HG03025 (cell line): ENCODE measurements at regions not wholly inside any gene's neighbourhood (a gene's known extent, or its start where the extent isn't known, plus 50 kb on each side); places are given as distances from the start of the nearest gene placed in this dataset.

Source experiments
- ATAC-seq: cut with Tn5 transposase; IDR thresholded peaks from one replicate; pipeline ENCODE4 v1.9.1; 2021; ENCODE audit warnings: mild to moderate bottlenecking, moderate library complexity; ENCODE audit not compliant: unreplicated experiment, low FRiP score

DNA sequence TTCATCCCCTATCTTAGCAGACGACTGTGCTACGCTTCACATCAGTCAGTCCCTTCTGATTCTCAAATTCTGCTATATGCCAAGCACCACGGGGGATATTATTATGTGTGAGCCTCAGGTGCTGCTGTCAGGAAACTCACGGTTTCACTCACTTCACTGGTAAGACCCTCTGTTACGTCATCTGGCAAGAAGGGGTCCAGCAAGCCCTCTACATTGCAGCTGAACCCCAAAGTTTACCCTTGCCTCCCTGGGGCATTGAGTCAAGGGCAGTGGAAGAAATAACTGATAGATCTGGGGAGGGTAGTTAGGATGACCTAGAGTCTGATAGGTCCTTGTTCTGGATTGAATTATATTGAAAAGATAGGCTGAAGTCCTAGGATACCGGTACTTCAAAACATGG lies 237.4 kb downstream of the RRAGC start:
- no peak for ATAC-seq

DNA sequence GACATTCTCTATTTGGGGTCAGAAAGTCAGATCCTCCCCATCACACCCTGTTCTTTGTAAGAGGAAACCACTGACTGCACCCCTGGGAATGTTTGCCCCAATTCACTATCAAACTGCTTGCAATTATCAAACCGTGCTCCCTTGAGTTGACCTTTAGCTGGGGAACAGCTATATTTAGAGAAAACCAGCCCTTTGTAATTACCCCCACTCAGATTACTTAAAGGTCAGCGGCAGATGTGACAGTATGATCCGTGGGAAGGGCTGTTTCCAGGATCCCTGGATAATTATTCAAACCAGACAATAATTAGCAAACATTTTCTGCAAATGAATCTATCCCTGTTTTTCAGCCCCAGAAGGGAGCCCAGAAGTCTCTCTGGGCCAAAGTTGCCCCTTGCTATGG lies 242.7 kb downstream of the RRAGC start:
- no peak for ATAC-seq

DNA sequence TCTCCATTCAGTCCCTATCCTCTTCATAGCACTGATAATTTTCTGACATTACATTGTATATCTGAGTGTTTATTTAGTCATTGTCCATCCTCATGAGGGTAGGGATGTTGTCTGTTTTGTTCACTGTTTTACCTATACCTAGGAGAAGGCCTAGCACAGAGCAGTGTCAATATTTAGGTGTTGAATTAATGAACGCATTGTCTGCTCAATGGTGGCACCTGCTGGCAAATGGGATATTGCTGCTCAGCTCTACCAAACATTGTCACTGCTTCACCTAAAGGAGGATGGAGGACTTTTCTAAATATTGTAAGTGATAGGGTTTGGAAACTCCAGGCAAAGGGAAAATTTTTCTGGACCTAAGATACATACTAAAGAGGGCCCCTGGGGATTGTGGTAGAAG lies 243.9 kb downstream of the RRAGC start:
- ATAC-seq: no peak

DNA sequence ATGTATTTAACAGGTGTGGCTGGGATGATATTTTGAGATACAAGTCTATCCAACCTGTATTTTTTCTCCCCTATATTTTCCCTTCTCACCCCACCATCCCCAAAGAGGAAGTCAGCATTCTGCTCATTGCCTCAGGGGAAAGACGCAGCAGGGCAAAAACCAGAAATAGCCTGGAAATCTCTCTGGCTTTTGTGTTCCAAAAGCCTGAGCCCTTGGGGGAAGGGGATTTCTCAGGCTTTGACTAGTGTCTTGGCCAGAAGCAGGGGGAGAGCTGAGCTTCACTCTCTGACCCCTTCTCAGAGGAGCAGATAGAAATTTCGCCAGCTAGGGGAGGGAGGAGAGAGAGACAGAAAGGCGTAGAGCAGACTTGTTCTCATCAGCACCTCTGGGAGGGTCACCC lies 244.7 kb downstream of the RRAGC start:
- no peak for ATAC-seq

DNA sequence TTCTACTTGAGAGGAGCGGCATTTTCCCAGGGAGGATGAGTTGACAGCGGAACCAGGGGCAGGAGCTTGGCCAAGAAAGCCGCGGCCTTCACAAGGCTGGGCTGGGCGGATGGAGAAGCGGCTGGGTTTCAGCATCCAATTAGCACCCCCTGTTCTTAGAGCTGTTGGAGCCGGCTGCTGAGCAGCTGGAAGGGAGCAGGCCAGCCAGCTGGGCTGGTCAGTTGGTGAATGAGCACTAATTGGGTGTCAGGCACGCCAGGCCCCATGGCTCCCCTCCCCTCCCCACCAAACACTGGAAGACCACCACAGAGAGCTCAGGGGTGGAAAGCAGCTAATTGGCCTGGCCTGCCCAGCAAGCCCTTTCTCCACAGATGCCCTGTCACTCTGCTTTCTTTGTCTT lies 245.6 kb downstream of the RRAGC start:
- ATAC-seq: no peak

DNA sequence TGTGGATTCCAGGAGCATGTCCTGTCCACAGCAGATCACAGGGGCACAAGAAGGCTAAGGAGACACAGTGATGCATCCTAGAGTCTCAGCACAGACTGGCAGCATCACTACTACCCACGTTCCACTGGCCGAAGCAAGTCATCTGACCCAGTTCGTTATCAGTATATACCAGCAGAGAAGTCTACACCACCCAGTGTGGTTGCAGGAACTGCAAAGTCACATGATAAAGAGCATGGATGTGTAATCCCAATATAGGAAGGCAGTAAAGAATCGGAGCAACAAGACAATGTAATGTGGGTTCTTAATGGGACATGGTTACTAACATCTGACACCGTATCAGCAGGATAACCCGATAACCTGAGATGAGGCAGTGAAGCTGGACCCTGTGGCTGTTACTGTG lies 246.6 kb downstream of the RRAGC start:
- no peak for ATAC-seq

DNA sequence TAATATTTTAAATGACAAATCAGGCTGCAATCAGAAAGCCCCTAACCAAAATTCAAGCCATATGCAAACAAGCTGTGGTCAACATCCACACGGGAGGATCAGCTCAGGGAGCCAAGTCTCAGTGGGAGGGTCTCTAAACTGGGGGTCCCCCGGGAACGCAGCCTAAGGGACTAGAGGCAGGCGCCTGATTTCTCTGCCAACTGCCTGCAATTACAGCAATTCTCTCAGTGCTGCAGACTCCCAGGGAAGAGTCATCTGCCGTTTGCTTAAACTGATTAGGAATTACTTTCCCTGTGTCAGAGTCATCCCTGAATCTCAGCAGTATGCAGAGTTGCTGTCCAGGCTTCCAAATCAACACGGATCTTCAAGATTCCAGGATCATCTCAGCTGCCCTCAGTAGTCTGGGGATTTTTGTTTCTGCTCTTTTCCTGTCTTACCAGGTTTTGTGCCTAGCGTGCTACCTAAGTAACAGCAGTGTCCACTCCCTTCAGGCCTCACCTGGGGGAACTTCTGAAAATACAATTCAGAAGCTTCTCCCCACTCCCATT lies 247.8 kb downstream of the RRAGC start:
- ATAC-seq: no peak

DNA sequence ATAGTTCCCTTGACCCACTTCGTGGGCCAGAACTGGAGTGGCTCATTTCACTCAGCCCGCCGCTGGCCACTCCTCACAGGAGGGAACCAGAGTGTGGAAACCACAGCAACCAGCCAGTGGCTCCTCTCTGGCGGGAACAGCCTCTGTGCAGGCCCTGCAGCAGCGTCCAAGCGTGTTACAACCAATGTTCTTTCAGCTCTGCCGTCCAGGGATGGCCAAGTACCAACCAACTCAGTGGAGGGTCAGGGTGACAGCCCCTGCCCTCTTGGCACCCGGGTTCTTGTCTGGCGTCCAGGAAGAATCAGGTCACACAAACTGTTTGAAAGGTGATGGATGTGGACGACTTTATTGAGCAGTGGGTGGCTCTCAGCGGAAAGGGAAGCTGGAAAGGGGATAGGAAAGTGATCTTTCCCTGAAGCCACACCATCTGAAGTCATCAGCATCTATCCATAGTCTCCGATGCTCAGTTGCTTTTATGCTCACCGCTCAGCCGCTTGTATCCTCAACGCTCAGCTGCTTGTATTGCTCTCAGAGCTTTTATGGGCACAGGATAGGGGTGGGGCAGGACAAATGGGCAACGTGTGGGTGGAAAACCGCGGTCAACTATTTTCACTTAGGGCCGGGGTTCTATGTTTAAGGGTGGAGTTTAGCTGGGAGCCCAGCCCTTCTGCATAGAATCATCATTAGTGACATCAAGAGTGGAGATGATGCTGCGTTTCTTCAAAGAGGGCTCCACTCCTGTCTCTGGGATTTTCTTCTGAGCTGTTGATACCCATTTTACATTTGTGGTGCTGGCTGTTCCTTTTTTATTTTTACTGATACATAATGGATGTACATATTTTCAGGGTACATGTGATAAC lies 250.2 kb downstream of the RRAGC start:
- no peak for ATAC-seq

DNA sequence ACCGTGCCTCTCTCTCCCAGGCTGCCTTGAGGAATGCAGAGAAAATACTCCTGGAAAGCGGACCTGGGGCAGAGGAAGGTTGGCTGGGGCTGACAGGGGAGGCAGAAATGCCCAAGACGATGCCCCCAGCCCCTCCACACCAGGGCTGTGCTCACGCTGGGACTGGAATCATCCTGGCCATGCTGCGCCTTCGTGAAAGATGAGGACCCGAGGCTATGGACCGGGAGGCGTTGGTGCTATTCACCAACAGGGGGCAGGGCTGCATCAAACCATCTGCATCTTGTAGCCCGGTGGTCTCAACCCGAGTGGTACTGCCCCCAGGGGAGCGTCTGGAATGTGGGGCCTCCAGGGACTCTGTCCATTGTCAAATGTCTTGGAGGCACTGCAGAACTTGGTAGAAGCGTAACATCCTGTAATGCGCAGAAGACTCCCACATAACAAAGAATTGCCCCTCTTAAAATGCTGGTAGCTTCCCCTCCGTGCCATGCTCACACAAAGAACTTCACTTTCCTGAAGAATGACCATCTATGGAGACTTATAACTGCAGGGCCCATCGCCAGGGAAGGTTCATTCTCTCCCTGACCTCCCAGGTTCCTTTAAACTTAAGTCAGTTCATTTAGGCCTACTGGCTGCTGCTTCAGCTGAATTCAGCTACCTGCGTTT lies 251.2 kb downstream of the RRAGC start:
- ATAC-seq: no peak

DNA sequence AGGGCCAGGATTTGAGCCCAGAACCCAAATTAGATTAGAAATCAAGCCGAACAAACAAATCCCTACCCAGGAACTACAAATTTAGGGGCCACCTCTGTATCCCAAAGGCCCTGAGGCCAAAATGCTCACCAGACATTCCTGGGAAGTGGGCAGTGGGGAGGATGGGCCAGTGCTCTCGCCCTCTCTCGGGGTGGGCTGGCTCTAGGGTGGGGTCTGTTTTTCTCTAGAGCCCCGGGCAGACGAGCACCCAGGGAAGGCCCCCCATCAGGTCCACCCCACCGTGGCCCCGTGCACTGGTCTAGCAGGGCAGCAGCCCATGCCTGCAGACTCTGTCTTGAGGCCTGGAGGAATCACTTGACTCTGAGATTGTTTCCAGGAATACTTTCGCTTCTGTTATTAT lies 252.0 kb downstream of the RRAGC start:
- ATAC-seq: no peak

DNA sequence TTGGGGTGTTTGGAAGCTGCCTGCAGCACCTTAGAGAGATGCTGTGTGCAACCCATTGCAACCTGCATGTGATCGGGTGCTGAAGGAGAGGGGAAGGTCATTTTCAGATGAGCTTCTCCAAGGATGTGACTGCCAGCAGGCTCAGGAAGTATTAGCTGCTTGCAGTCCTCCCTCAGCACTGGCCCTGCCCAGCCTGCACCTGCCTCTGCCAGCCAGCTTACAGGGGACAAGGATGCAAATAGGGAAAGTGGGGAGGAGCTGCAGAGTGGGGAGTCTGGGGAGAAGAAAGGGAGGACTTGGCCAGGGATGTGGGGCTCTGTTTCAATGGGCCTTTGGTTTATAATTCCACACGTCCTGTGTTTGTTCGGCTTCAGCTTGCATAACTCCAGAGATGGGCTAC lies 254.5 kb downstream of the RRAGC start:
- no peak for ATAC-seq

DNA sequence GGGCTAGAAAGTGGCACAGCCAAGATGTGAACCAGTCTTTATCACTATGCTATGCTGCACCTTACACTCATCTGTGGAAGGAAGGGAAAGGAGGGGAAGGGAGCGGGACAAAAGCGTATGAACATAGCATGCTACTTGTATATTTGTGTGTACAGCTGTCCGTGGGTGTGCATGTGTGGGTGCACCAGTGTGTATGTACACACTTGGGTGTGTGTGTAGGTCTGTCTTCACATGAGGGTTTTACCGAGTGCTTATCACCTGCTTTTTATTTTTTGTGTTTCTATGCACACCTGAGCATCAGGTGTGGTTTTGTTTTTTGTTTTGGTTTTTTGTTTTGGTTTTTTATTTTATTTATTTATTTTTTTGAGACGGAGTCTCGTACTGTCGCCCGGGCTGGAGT lies 255.7 kb downstream of the RRAGC start:
- no peak for ATAC-seq

DNA sequence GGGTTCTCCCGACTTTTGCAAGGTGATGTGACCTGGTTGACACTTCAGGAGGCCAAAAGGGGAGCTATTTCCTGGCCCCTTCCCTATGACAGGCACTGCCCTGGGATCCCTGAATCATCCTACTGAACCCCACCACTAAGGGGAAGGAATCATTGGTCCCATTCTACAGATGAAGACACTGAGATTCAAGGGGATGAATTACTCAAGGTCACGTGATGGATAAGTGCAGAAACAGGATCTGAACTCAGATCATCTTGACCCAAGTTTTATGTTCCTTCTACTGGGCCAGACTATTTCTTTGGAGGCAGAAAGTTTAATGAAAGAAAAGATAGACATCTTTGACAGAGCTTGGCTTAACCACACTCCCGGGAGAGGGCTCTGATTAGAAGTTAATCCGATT lies 258.7 kb downstream of the RRAGC start:
- no peak for ATAC-seq

DNA sequence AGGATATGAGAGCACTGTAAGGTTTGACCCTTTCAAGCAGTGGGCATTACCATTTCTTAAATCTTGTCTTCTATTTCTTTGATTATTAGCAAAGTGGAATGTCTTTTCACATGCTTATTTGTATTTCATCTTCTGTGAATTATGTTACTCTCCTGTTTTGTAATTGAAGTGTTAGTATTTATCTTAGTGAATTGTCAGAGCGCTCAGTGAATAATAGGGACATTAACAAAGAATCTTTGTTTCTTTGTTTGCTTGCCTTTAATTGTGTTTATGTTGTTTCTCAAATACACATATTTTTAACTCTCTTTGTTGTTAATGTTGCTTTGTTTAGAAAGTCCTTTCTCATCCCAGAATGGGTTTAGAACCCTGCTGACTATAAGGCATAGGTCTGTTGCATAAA lies 259.3 kb downstream of the RRAGC start:
- no peak for ATAC-seq

DNA sequence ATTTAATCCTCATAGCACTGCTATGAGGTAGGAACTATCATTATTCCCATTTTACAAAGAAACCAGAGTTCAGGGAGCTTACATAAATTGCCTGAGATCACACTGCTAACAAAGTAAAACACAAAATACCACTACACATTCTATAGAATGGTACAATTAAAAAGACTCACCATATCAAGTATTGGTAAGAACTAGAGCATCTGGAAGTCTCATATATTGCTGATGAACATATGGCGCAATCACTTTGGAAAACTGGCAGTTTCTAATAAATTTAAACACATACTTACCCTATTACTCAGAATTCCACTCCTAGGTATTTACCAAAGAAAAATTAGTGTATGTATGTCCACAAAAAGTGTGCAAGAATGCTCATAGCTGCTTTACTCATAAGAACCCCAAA lies 261.5 kb downstream of the RRAGC start:
- no peak for ATAC-seq

DNA sequence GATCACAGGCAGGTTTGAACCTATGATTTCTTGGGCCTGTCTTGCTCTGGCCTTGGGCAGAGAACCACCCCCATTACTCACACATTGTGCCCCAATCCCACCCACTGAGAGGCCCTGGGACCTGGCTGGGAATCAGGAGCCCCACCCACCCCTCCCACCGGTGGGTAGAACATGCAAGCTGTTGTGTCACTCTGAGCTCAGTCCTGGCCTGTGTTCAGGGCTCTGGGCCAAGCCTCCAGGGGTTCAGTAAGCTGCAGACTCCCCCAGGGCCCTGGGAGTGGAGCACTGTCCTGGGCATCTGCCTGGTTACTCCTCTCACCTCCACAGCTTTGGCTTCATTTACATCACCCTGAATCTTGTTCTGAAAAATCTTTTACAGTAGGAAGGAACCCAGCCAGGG lies 270.5 kb downstream of the RRAGC start:
- ATAC-seq: no peak

DNA sequence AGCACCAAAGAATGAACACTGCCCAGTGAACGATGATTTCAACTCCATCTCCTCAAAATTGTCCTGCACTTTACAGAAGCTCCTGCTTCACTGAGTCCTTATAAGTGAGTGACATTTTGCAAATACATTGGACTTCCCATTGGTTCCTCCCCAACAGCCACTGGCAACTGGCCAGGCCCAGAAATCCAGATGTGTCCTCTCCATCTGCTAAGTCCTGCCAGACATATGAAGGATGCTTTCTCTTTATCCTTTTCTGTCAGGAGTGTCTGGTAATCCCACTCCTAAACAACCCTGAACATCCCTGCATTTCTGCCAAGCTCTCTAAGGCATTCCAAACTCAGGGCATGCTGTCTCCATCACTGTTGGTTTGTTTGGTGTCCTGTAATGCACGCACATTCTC lies 271.8 kb downstream of the RRAGC start:
- no peak for ATAC-seq

DNA sequence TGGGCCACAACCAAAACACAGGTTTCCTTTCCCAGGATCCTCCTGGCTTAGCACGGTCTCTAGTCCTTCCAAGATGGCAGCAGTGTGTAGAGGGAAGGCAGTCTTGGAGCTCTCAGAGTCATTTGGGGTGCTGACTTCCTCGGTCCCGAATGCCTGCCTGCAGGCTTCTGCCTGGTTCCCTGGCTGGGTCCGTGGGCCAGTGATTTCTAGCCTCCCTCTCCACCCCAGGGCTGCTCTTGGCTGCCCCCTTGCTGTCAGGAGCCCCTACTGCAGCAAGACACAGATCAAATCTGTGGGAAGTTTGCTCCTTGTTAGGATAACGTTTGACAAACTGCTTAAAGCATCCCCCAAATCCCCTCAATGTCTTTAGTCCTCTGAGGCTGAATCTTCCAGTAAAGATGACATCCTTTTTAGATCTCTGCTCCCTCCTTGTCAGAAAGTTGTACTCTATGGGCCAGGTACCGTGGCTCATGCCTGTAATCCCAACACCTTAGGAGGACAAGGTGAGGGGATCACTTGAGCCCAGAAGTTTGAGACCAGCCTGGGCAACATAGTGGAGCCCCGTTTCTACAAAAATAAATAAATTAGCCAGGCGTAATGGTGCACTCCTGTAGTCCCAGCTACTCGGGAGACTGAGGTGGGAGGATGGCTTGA lies 272.5 kb downstream of the RRAGC start:
- ATAC-seq: no peak

DNA sequence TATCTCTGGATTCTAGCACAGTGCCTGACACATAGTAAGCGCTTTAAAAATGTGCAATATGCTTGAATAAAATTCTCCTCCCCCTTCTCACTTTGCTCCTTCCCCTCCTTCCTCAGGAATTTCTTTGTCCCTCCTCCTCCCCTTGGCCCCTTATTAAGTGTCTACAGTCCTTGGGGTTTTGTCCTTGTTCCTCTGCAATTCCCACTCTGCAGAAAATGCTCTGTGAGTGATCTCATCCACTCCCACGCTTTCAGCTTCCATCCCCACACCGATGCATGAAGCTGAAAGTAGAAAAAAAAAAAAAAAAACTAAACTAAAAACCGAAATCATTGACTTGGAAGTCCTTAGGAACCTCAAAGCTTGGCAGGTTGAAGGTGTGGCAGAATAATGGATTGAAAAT lies 273.6 kb downstream of the RRAGC start:
- ATAC-seq: no peak

DNA sequence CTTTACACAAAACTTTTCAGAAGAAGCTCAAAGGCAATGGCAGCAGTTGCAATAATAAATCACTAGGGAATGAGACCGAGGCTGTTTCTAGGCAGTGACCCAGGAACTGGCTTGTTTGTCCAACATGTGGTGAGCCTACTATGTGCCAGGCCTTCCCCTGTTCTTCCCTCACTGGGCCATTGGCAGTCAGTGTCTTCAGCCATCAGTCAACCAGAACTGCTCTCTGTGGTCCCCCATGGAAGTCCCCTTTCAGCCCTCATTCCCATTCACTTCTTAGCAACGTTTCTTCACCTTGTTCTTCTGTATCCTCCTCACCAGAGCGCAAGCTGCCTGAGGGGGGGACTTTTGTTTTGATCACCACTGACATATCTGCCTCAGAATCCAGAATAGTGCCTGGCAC lies 274.1 kb downstream of the RRAGC start:
- no peak for ATAC-seq
